HG03045 (cell line): ENCODE measurements at regions not wholly inside any gene's neighbourhood (a gene's known extent, or its start where the extent isn't known, plus 50 kb on each side); places are given as distances from the start of the nearest gene placed in this dataset.

Experiments used
- ATAC-seq: cut with Tn5 transposase; IDR thresholded peaks from one replicate; pipeline ENCODE4 v1.9.1; 2021; ENCODE audit warnings: mild to moderate bottlenecking, moderate library complexity; ENCODE audit not compliant: unreplicated experiment

- no peak for ATAC-seq
Observed at GRCh38 chr11:128269466-128269865, 317.9 kb downstream of the ETS1 start.

- no peak for ATAC-seq
Observed at GRCh38 chr11:128266893-128267292, 320.5 kb downstream of the ETS1 start.

- no peak for ATAC-seq
Observed at GRCh38 chr11:128262463-128263345, 324.7 kb downstream of the ETS1 start.

GRCh38 chr11:128261011-128261421 lies 326.3 kb downstream of the ETS1 start:
- ATAC-seq = no peak

GRCh38 chr11:128260398-128260797 lies 327.0 kb downstream of the ETS1 start:
- ATAC-seq = no peak

GRCh38 chr11:128259816-128260215 lies 327.5 kb downstream of the ETS1 start:
- no peak for ATAC-seq

GRCh38 chr11:128254941-128255340 lies 332.4 kb downstream of the ETS1 start:
- ATAC-seq = no peak

GRCh38 chr11:128251140-128251539 lies 336.2 kb downstream of the ETS1 start:
- no peak for ATAC-seq

GRCh38 chr11:128250482-128250881 lies 336.9 kb downstream of the ETS1 start:
- no peak for ATAC-seq

GRCh38 chr11:128246810-128247594 lies 340.4 kb downstream of the ETS1 start:
- ATAC-seq = no peak

GRCh38 chr11:128246364-128246801 lies 341.0 kb downstream of the ETS1 start:
- no peak for ATAC-seq

- no peak for ATAC-seq
Observed at GRCh38 chr11:128244871-128245270, 342.5 kb downstream of the ETS1 start.

- no peak for ATAC-seq
Observed at GRCh38 chr11:128242451-128242850, 344.9 kb downstream of the ETS1 start.

- ATAC-seq = no peak
Observed at GRCh38 chr11:128240546-128240945, 346.8 kb downstream of the ETS1 start.

- ATAC-seq = no peak
Observed at GRCh38 chr11:128239306-128239705, 348.1 kb downstream of the ETS1 start.

- no peak for ATAC-seq
Observed at GRCh38 chr11:128238521-128239265, 348.7 kb downstream of the ETS1 start.

- ATAC-seq = no peak
Observed at GRCh38 chr11:128236506-128237498, 350.6 kb downstream of the ETS1 start.

- no peak for ATAC-seq
Observed at GRCh38 chr11:128235958-128236357, 351.4 kb downstream of the ETS1 start.

- no peak for ATAC-seq
Observed at GRCh38 chr11:128235426-128235825, 351.9 kb downstream of the ETS1 start.

GRCh38 chr11:128234143-128234542 lies 353.2 kb downstream of the ETS1 start:
- ATAC-seq = no peak
